GM12892 (cell line): ENCODE measurements at regions not wholly inside any gene's neighbourhood (a gene's known extent, or its start where the extent isn't known, plus 50 kb on each side); places are given as distances from the start of the nearest gene placed in this dataset.

Source experiments
- POLR2A ChIP-seq: IDR thresholded peaks from 2 replicates; pipeline ENCODE4 v1.6.1; 2011; ENCODE audit warnings: low read depth, low read length, control low read depth
- POLR2AphosphoS5 ChIP-seq: IDR thresholded peaks from 2 replicates; pipeline ENCODE4 v1.6.1; 2011; ENCODE audit warnings: low read depth, low read length, control low read depth
- TAF1 ChIP-seq: IDR thresholded peaks from 2 replicates; pipeline ENCODE4 v1.6.1; 2011; ENCODE audit warnings: low read depth, mild to moderate bottlenecking, control low read depth, low read length, borderline replicate concordance

DNA sequence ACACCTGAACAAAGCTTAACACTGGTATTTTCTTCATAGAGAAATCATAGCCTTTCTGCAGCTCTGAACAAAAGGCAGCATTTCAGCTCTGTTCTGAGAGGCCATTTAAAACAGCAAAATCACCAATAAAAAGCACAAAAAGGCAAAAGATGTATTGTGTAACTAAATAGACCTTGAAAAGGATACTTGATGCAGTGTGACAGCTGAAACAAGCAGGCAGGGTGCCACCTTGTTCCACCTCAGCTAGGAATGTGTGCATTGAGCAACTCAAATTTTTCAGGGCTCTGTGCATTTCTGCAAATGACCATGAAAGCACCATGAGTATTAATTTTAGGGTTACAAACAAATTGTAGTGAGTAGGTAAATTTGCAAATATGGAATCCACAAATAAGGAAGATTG, 65.8 kb downstream of the RHOU start:
- TF ChIP-seq POLR2AphosphoS5 (no peak), POLR2A (no peak), TAF1 (no peak)
